IMR-90 (cell line): ENCODE measurements at regions not wholly inside any gene's neighbourhood (a gene's known extent, or its start where the extent isn't known, plus 50 kb on each side); places are given as distances from the start of the nearest gene placed in this dataset.

Source experiments
- ATAC-seq: fragments of 200-7000 bp; cut with Tn5 transposase; 2 replicates; pipeline ENCODE4 v1.9.1; 2020; ENCODE audit warnings: low read depth, mild to moderate bottlenecking, moderate library complexity
- BruUV-seq: library from RNA; stranded (reverse); fragments of 400-500 nt; replicated peaks from 2 replicates; lab custom pipeline; 2021; lab: Mats Ljungman, UMichigan
- CTCF ChIA-PET: fragments of 300-600 bp; formaldehyde crosslinking; extraction: SDS; loops from one replicate; lab custom pipeline; 2021; ENCODE audit warnings: antibody characterized with exemption; lab: Yijun Ruan, JAX
- POLR2A ChIA-PET: fragments of 300-600 bp; sonication (Branson Sonifier 250); formaldehyde crosslinking; loops from one replicate; lab custom pipeline; 2022; ENCODE audit warnings: antibody characterized with exemption; ENCODE audit not compliant: unreplicated experiment; lab: Charles Lee
- DNase-seq: peaks from one replicate; pipeline ENCODE4 v3.0.0; 2013
- H2AFZ ChIP-seq: replicated peaks from 2 replicates; pipeline ENCODE3; 2013; ENCODE audit warnings: low read length, mild to moderate bottlenecking; ENCODE audit not compliant: poor library complexity
- H2AK5ac ChIP-seq: 2 replicates; pipeline ENCODE4 v1.6.1; 2013; ENCODE audit warnings: low read depth, low read length, inconsistent platforms
- H2AK9ac ChIP-seq: replicated peaks from 2 replicates; pipeline ENCODE3; 2013; ENCODE audit warnings: mild to moderate bottlenecking, low read depth, low read length, moderate library complexity; ENCODE audit not compliant: poor library complexity
- H2BK120ac ChIP-seq: 2 replicates; pipeline ENCODE4 v1.6.1; 2013; ENCODE audit warnings: low read depth, low read length, inconsistent platforms
- H2BK15ac ChIP-seq: 3 replicates; pipeline ENCODE4 v1.6.1; 2013; ENCODE audit warnings: low read depth, low read length, inconsistent platforms
- H2BK20ac ChIP-seq: 2 replicates; pipeline ENCODE4 v1.6.1; 2013; ENCODE audit warnings: low read depth, mild to moderate bottlenecking, inconsistent platforms, low read length, moderate library complexity
- H2BK5ac ChIP-seq: 2 replicates; pipeline ENCODE4 v1.6.1; 2013; ENCODE audit warnings: mild to moderate bottlenecking, low read depth, low read length, inconsistent platforms; ENCODE audit not compliant: poor library complexity, severe bottlenecking
- H3K14ac ChIP-seq: replicated peaks from 2 replicates; pipeline ENCODE4 v1.6.1; 2013; ENCODE audit warnings: low read depth, low read length, inconsistent platforms
- H3K18ac ChIP-seq: 2 replicates; pipeline ENCODE4 v1.6.1; 2013; ENCODE audit warnings: low read depth, low read length, control low read depth
- H3K23ac ChIP-seq: 2 replicates; pipeline ENCODE4 v1.6.1; 2013; ENCODE audit warnings: low read depth, low read length, inconsistent platforms
- H3K27ac ChIP-seq: 2 replicates; pipeline ENCODE4 v1.5.1; 2013; ENCODE audit warnings: mild to moderate bottlenecking, control low read depth, low read length; ENCODE audit not compliant: insufficient read depth
- H3K27me3 ChIP-seq: 2 replicates; pipeline ENCODE4 v1.6.1; 2013; ENCODE audit warnings: low read length; ENCODE audit not compliant: control insufficient read depth, insufficient read depth
- H3K36me3 ChIP-seq: 2 replicates; pipeline ENCODE4 v1.6.1; 2013; ENCODE audit warnings: low read length, mixed read lengths; ENCODE audit not compliant: control insufficient read depth, insufficient read depth
- H3K4ac ChIP-seq: 2 replicates; pipeline ENCODE4 v1.6.1; 2013; ENCODE audit warnings: low read depth, low read length, inconsistent platforms
- H3K4me1 ChIP-seq: 2 replicates; pipeline ENCODE4 v1.6.1; 2013; ENCODE audit warnings: low read length, mixed read lengths; ENCODE audit not compliant: control insufficient read depth, insufficient read depth
- H3K4me2 ChIP-seq: 2 replicates; pipeline ENCODE4 v1.6.1; 2013; ENCODE audit warnings: low read depth, mild to moderate bottlenecking, control low read depth, low read length, moderate library complexity
- H3K4me3 ChIP-seq: 2 replicates; pipeline ENCODE4 v1.5.1; 2013; ENCODE audit warnings: low read depth, mild to moderate bottlenecking, control low read depth, low read length, moderate library complexity; ENCODE audit not compliant: insufficient read depth
- H3K56ac ChIP-seq: 2 replicates; pipeline ENCODE4 v1.6.1; 2013; ENCODE audit warnings: low read length, inconsistent platforms; ENCODE audit not compliant: insufficient read depth; ENCODE audit errors: extremely low read depth
- H3K79me1 ChIP-seq, 2 experiments: 2 replicates each; pipeline ENCODE4 v1.6.1; 2013; ENCODE audit warnings: low read length in 2 of 2, inconsistent platforms in 1 of 2, low read depth in 1 of 2
- H3K9ac ChIP-seq: 2 replicates; pipeline ENCODE4 v1.6.1; 2013; ENCODE audit warnings: low read depth, low read length, control low read depth
- H3K9me1 ChIP-seq: 2 replicates; pipeline ENCODE4 v1.6.1; 2013; ENCODE audit warnings: low read length, inconsistent platforms; ENCODE audit not compliant: insufficient read depth
- H3K9me3 ChIP-seq: 2 replicates; pipeline ENCODE4 v1.6.1; 2013; ENCODE audit warnings: low read length; ENCODE audit not compliant: control insufficient read depth, insufficient read depth
- H4K20me1 ChIP-seq: 2 replicates; pipeline ENCODE4 v1.6.1; 2013; ENCODE audit warnings: low read length, inconsistent platforms; ENCODE audit not compliant: insufficient read depth
- H4K5ac ChIP-seq: 2 replicates; pipeline ENCODE4 v1.6.1; 2013; ENCODE audit warnings: mild to moderate bottlenecking, low read depth, low read length, control low read depth
- H4K8ac ChIP-seq, 2 experiments: 2 replicates each; pipeline ENCODE4 v1.6.1; 2013; ENCODE audit warnings: low read depth in 2 of 2, low read length in 2 of 2, control low read depth in 1 of 2, inconsistent platforms in 1 of 2
- H4K91ac ChIP-seq: 2 replicates; pipeline ENCODE4 v1.6.1; 2013; ENCODE audit warnings: low read depth, low read length, inconsistent platforms; ENCODE audit not compliant: insufficient read depth
- BHLHE40 ChIP-seq: fragments of 150-350 bp; IDR thresholded peaks from 2 replicates; pipeline ENCODE4 v1.6.1; 2016; ENCODE audit warnings: mild to moderate bottlenecking, low read depth, low read length
- CEBPB ChIP-seq: IDR thresholded peaks from 2 replicates; pipeline ENCODE4 v1.6.1; 2012; ENCODE audit warnings: low read depth, low read length, improper control_type of control experiment
- CHD1 ChIP-seq: IDR thresholded peaks from 2 replicates; pipeline ENCODE4 v1.6.1; 2012; ENCODE audit warnings: low read depth, low read length, improper control_type of control experiment
- FOS ChIP-seq: fragments of 150-350 bp; IDR thresholded peaks from 2 replicates; pipeline ENCODE4 v1.6.1; 2016; ENCODE audit warnings: low read depth, low read length
- MAFK ChIP-seq: IDR thresholded peaks from 2 replicates; pipeline ENCODE4 v1.6.1; 2012; ENCODE audit warnings: low read depth, low read length, improper control_type of control experiment
- MAZ ChIP-seq: IDR thresholded peaks from 2 replicates; pipeline ENCODE4 v1.6.1; 2012; ENCODE audit warnings: low read depth, mild to moderate bottlenecking, low read length, improper control_type of control experiment, moderate library complexity, borderline replicate concordance
- MXI1 ChIP-seq: IDR thresholded peaks from 2 replicates; pipeline ENCODE4 v1.6.1; 2012; ENCODE audit warnings: low read depth, mild to moderate bottlenecking, low read length, moderate library complexity, borderline replicate concordance
- NFE2L2 ChIP-seq: fragments of 150-350 bp; IDR thresholded peaks from 2 replicates; pipeline ENCODE4 v1.6.1; 2016; ENCODE audit warnings: low read depth, mild to moderate bottlenecking, low read length
- POLR2A ChIP-seq: IDR thresholded peaks from 2 replicates; pipeline ENCODE4 v1.6.1; 2012; ENCODE audit warnings: mild to moderate bottlenecking, low read depth, low read length
- RAD21 ChIP-seq: IDR thresholded peaks from 2 replicates; pipeline ENCODE4 v1.6.1; 2012; ENCODE audit warnings: low read length, improper control_type of control experiment
- RCOR1 ChIP-seq: IDR thresholded peaks from 2 replicates; pipeline ENCODE4 v1.6.1; 2012; ENCODE audit warnings: mild to moderate bottlenecking, low read length, improper control_type of control experiment; ENCODE audit not compliant: insufficient replicate concordance
- RFX5 ChIP-seq: IDR thresholded peaks from 2 replicates; pipeline ENCODE4 v1.8.0; 2012; ENCODE audit warnings: low read depth, mild to moderate bottlenecking, low read length, moderate library complexity
- SMC3 ChIP-seq: fragments of 150-350 bp; IDR thresholded peaks from 2 replicates; pipeline ENCODE4 v1.6.1; 2016; ENCODE audit warnings: low read depth, mild to moderate bottlenecking, antibody characterized with exemption, low read length, moderate library complexity
- WGBS, 2 experiments: methylation state at CpG; one replicate each; pipeline versions ENCODE4 v1.1.5 to v1.1.7; 2013; ENCODE audit warnings: missing lambda C conversion rate in 2 of 2; ENCODE audit not compliant: insufficient read length in 1 of 2; ENCODE audit errors: extremely low coverage in 2 of 2; 5-methylcytosine and 5-hydroxymethylcytosine counted together
- dilution Hi-C: fragments of 300-500 bp; cut with HindIII; formaldehyde crosslinking; loops from one replicate; pipeline ENCODE4 v1.14.3; 2018; ENCODE audit warnings: low sequenced_read_pairs; ENCODE audit not compliant: unreplicated experiment
- in situ Hi-C: fragments of 300-500 bp; cut with MboI; formaldehyde crosslinking; loops from 3 replicates; pipeline ENCODE4 v1.14.3; 2019; ENCODE audit warnings: low sequenced_read_pairs, inconsistent platforms, mixed read lengths
- intact Hi-C: fragments of 100-400 bp; cut with micrococcal nuclease; formaldehyde crosslinking; loops from 2 replicates; pipeline ENCODE4 v1.10.0; 2022
- TF ChIP-seq, protein P1 (sequence below): fragments of 150-350 bp; IDR thresholded peaks from 2 replicates; pipeline ENCODE4 v1.6.1; 2017; ENCODE audit warnings: mild to moderate bottlenecking, antibody characterized with exemption, low read length, low read depth
- TF ChIP-seq, protein P2 (sequence below): fragments of 150-350 bp; IDR thresholded peaks from 2 replicates; pipeline ENCODE4 v1.6.1; 2016; ENCODE audit warnings: low read depth, mild to moderate bottlenecking, low read length, moderate library complexity, borderline replicate concordance
- TF ChIP-seq, protein P3 (sequence below): conservative IDR thresholded peaks from 2 replicates; pipeline ENCODE4 v1.5.1; 2012; ENCODE audit warnings: mild to moderate bottlenecking, low read depth, low read length, improper control_type of control experiment

DNA sequence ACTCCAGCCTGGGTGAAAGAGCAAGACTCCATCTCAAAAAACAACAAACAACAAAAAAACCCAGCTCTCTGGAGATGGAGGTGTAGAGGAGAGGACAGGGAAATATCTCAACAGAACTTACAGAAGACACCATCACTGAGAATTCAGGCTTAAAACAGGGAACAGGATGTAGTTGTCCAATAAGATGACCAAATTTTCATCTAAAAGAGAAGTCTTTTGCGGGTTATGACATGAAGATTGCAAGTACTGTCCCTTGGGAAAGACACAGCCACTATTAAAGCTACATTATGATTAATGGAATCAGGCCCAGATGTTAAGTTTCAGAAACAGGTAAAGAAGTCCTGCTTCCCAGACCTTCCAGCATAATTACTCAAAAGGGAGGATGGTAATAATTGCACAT, 235.2 kb upstream of the NRP1 start:
- Histone ChIP-seq H3K23ac (no peak overlapping the region), H3K9me1 (no peaks in the 10 kb centered on the region), H2AFZ (no peak overlapping the region), H4K5ac (no peak overlapping the region), H3K4me1 (no peaks in the 10 kb centered on the region), H2BK120ac (no peak overlapping the region), H3K27ac (no peak overlapping the region), H2AK5ac (no peak overlapping the region), H4K91ac (no peak overlapping the region), H3K56ac (no peak overlapping the region), H2BK15ac (no peak overlapping the region), H3K79me1 (no peaks in the 10 kb centered on the region), H3K4me3 (no peak overlapping the region), H3K4me2 (no peak overlapping the region), H4K20me1 (no peaks in the 10 kb centered on the region), H4K8ac (no peak overlapping the region), H3K9me3 (no peaks in the 10 kb centered on the region), H3K27me3 (peaks cover 9% of the 10 kb centered on the region; the same call in 1 of the 2 replicates), H2BK20ac (no peak overlapping the region), H2AK9ac (no peak overlapping the region), H2BK5ac (no peak overlapping the region), H3K4ac (no peak overlapping the region), H3K18ac (no peak overlapping the region), H3K14ac (no peak overlapping the region), H3K9ac (no peak overlapping the region), H3K36me3 (no peaks in the 10 kb centered on the region)
- BruUV-seq = no TSS peak
- ChIA-PET POLR2A (no interaction called here), CTCF (no interaction called here)
- dilution Hi-C loops (no loop called here), intact Hi-C loops (no loop called here), in situ Hi-C loops (no loop called here)
- ATAC-seq (no peak), DNase-seq (no peak)
- no peak for TF ChIP-seq SMC3
- no peak for TF ChIP-seq POLR2A
- TF ChIP-seq, protein P1, sequence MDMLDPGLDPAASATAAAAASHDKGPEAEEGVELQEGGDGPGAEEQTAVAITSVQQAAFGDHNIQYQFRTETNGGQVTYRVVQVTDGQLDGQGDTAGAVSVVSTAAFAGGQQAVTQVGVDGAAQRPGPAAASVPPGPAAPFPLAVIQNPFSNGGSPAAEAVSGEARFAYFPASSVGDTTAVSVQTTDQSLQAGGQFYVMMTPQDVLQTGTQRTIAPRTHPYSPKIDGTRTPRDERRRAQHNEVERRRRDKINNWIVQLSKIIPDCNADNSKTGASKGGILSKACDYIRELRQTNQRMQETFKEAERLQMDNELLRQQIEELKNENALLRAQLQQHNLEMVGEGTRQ = no peak
- TF ChIP-seq MAZ = no peak
- TF ChIP-seq MAFK = no peak
- TF ChIP-seq, protein P2, sequence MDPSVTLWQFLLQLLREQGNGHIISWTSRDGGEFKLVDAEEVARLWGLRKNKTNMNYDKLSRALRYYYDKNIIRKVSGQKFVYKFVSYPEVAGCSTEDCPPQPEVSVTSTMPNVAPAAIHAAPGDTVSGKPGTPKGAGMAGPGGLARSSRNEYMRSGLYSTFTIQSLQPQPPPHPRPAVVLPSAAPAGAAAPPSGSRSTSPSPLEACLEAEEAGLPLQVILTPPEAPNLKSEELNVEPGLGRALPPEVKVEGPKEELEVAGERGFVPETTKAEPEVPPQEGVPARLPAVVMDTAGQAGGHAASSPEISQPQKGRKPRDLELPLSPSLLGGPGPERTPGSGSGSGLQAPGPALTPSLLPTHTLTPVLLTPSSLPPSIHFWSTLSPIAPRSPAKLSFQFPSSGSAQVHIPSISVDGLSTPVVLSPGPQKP = no peak
- TF ChIP-seq, protein P3, sequence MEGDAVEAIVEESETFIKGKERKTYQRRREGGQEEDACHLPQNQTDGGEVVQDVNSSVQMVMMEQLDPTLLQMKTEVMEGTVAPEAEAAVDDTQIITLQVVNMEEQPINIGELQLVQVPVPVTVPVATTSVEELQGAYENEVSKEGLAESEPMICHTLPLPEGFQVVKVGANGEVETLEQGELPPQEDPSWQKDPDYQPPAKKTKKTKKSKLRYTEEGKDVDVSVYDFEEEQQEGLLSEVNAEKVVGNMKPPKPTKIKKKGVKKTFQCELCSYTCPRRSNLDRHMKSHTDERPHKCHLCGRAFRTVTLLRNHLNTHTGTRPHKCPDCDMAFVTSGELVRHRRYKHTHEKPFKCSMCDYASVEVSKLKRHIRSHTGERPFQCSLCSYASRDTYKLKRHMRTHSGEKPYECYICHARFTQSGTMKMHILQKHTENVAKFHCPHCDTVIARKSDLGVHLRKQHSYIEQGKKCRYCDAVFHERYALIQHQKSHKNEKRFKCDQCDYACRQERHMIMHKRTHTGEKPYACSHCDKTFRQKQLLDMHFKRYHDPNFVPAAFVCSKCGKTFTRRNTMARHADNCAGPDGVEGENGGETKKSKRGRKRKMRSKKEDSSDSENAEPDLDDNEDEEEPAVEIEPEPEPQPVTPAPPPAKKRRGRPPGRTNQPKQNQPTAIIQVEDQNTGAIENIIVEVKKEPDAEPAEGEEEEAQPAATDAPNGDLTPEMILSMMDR = no peak
- TF ChIP-seq RFX5 = no peak
- TF ChIP-seq RAD21 = no peak
- TF ChIP-seq RCOR1 = no peak
- TF ChIP-seq CEBPB = no peak
- no peak for TF ChIP-seq FOS
- no peak for TF ChIP-seq CHD1
- TF ChIP-seq MXI1 = no peak
- TF ChIP-seq BHLHE40 = no peak
- no peak for TF ChIP-seq NFE2L2
- WGBS, 2 experiments = no CpG with 5 or more reads among the region's 1 CpG
